Prostate gland (tissue), 2 donors: ENCODE measurements at regions not wholly inside any gene's neighbourhood (a gene's known extent, or its start where the extent isn't known, plus 50 kb on each side); places are given as distances from the start of the nearest gene placed in this dataset.

Experiments
- DNase-seq: peaks from one replicate; pipeline ENCODE4 v3.0.0-alpha.2; 2019; ENCODE audit warnings: low spot score
- H3K27ac ChIP-seq, 2 donors: fragments of 200-600 bp; sonication (generic); 2 replicates each; pipeline ENCODE4 v1.5.1; 2017 to 2019
- H3K27me3 ChIP-seq: fragments of 200-600 bp; sonication (generic); replicated peaks from 2 replicates; pipeline ENCODE4 v1.5.1; 2019; ENCODE audit not compliant: insufficient read depth
- H3K36me3 ChIP-seq, 2 donors: fragments of 200-600 bp; sonication (generic); 1 replicate in 1 of 2; 2 replicates in 1 of 2; pipeline versions ENCODE4 v1.5.1 to v1.8.1; 2017 to 2019
- H3K4me1 ChIP-seq: fragments of 200-600 bp; sonication (generic); replicated peaks from 2 replicates; pipeline ENCODE4 v1.5.1; 2019
- H3K4me3 ChIP-seq, 2 donors: fragments of 200-600 bp; sonication (generic); 2 replicates each; pipeline ENCODE4 v1.5.1; 2017 to 2019
- H3K9me3 ChIP-seq: fragments of 200-600 bp; sonication (generic); 2 replicates; pipeline ENCODE4 v1.5.1; 2017
- CTCF ChIP-seq, 4 experiments: fragments of 200-600 bp in 2 of 4; fragments of 450-650 bp in 2 of 4; sonication (generic) in 2 of 4; IDR thresholded peaks; 1 replicate in 3 of 4; 2 replicates in 1 of 4; pipeline ENCODE4 v1.5.1; 2016 to 2019; ENCODE audit warnings: antibody characterized with exemption in 4 of 4, mild to moderate bottlenecking in 2 of 4, moderate library complexity in 2 of 4
- POLR2A ChIP-seq: fragments of 450-650 bp; IDR thresholded peaks from one replicate; pipeline ENCODE4 v1.6.1; 2016; ENCODE audit warnings: antibody characterized with exemption, mild to moderate bottlenecking
- POLR2AphosphoS5 ChIP-seq: sonication (generic); formaldehyde crosslinking; IDR thresholded peaks from one replicate; pipeline ENCODE4 v1.6.1; 2017; ENCODE audit warnings: antibody characterized with exemption
- WGBS: methylation state at CpG from one replicate; pipeline ENCODE4 v1.1.5; 2018; 5-methylcytosine and 5-hydroxymethylcytosine counted together
- intact Hi-C: fragments of 100-400 bp; cut with DNase I; formaldehyde crosslinking; loops from one replicate; pipeline ENCODE4 v1.14.2; 2022

GRCh38 chr7:116348346-116348745 is 138.0 kb downstream of the TES start:
- no peak overlapping the region for H3K4me3 ChIP-seq
- H3K27ac ChIP-seq, result no peak overlapping the region
- TF ChIP-seq CTCF (IDR thresholded peaks at IDR 0.05) (no peak), POLR2AphosphoS5 (no peak), POLR2A (no peak)
- H3K9me3 ChIP-seq, result no peaks in the 10 kb centered on the region
- H3K4me1 ChIP-seq, result no peaks in the 10 kb centered on the region
- H3K36me3 ChIP-seq, result no peaks in the 10 kb centered on the region
- DNase-seq, result no peak
- intact Hi-C loops, result no loop called here
- WGBS, result 90% methylated on average over 3 of the region's 3 CpGs
- H3K27me3 ChIP-seq, result no peaks in the 10 kb centered on the region

- Histone ChIP-seq H3K27me3 (no peaks in the 10 kb centered on the region), H3K4me3 (no peak overlapping the region), H3K36me3 (no peaks in the 10 kb centered on the region), H3K27ac (no peak overlapping the region), H3K4me1 (no peaks in the 10 kb centered on the region), H3K9me3 (no peaks in the 10 kb centered on the region)
- no peak for DNase-seq
- TF ChIP-seq POLR2AphosphoS5, result no peak
- TF ChIP-seq CTCF (IDR thresholded peaks at IDR 0.05), result no peak
- TF ChIP-seq POLR2A, result no peak
- intact Hi-C loops, result loop anchor here (10.0 kb wide), 1 partner anchor 173 kb away; the partner anchor contains the start of gene CAV1
- WGBS, result 97% methylated on average over 6 of the region's 6 CpGs
Observed at GRCh38 chr7:116351966-116352365, 141.6 kb downstream of the TES start.

GRCh38 chr7:116353647-116354046 is 143.3 kb downstream of the TES start:
- Histone ChIP-seq H3K36me3 (no peaks in the 10 kb centered on the region), H3K4me1 (no peaks in the 10 kb centered on the region), H3K27me3 (no peaks in the 10 kb centered on the region), H3K4me3 (no peak overlapping the region), H3K9me3 (no peaks in the 10 kb centered on the region), H3K27ac (peak overlapping the region in 1 of 2 donors; percentile 59)
- DNase-seq, result no peak
- no peak for TF ChIP-seq POLR2A
- no peak for TF ChIP-seq CTCF (IDR thresholded peaks at IDR 0.05)
- TF ChIP-seq POLR2AphosphoS5, result no peak
- intact Hi-C loops, result loop anchor here (10.0 kb wide), 1 partner anchor 171 kb away; the partner anchor contains the start of gene CAV1
- WGBS, result 79% methylated on average over 2 of the region's 2 CpGs

GRCh38 chr7:116354171-116354545 is 143.8 kb downstream of the TES start:
- Histone ChIP-seq H3K4me1 (no peaks in the 10 kb centered on the region), H3K4me3 (no peak overlapping the region), H3K27me3 (no peaks in the 10 kb centered on the region), H3K36me3 (no peaks in the 10 kb centered on the region), H3K9me3 (no peaks in the 10 kb centered on the region), H3K27ac (peak overlapping the region; percentile 31 to 59)
- no peak for DNase-seq
- TF ChIP-seq CTCF (IDR thresholded peaks at IDR 0.05), result no peak
- TF ChIP-seq POLR2A, result no peak
- TF ChIP-seq POLR2AphosphoS5, result no peak
- 46% methylated on average over 6 of the region's 6 CpGs for WGBS
- intact Hi-C loops, result loop anchor here (10.0 kb wide), 1 partner anchor 171 kb away; the partner anchor contains the start of gene CAV1
